ENCODE measurements at regions not wholly inside any gene's neighbourhood (a gene's known extent, or its start where the extent isn't known, plus 50 kb on each side); places are given as distances from the start of the nearest gene placed in this dataset.

GRCh38 chr1:163896001-163896400 is 574.2 kb downstream of the NUF2 start:
- no peaks in the 10 kb centered on the region for H3K36me3 ChIP-seq (ENCODE audit: control insufficient read depth in 2 of 2, extremely low read depth in 1 of 2, insufficient read depth in 2 of 2, low read length in 2 of 2)
- no peak overlapping the region for H3K4me2 ChIP-seq (ENCODE audit: insufficient read depth, low read length)
- no peak for DNase-seq (ENCODE audit: low read depth, low spot score)
- no peak for FAIRE-seq
- no TSS peak for BruUV-seq (replicated peaks)
- no peaks in the 10 kb centered on the region for H3K4me1 ChIP-seq (ENCODE audit: control insufficient read depth, extremely low read depth, insufficient read depth, low read length)
- no peak overlapping the region for H3K9ac ChIP-seq (replicated peaks; ENCODE audit: extremely low read depth, insufficient read depth, low read length)
- TF ChIP-seq MYC (IDR thresholded peaks at IDR 0.05; ENCODE audit: low read depth, low read length) = no peak
- no peaks in the 10 kb centered on the region for H3K27me3 ChIP-seq (ENCODE audit: control insufficient read depth in 2 of 2, insufficient read depth in 2 of 2, low read length in 2 of 2)
- H2AFZ ChIP-seq (ENCODE audit: low read depth, low read length) = no peak overlapping the region
- no peak overlapping the region for H3K27ac ChIP-seq (ENCODE audit: insufficient read depth, low read depth, low read length)
- ChIA-PET POLR2A (no interaction called here), CTCF (no interaction called here)
- H3K9me3 ChIP-seq (replicated peaks; ENCODE audit: control insufficient read depth, insufficient read depth, low read length) = no peaks in the 10 kb centered on the region
- H3K79me2 ChIP-seq (ENCODE audit: control insufficient read depth, insufficient read depth, low read length) = no peaks in the 10 kb centered on the region
- dilution Hi-C loops (cut with MboI; ENCODE audit: extremely low pct_ligation_motif_present, low sequenced_read_pairs) (no loop called here), intact Hi-C loops (cut with micrococcal nuclease) (no loop called here)
- H3K4me3 ChIP-seq (replicated peaks in 1 of 3; ENCODE audit: insufficient read depth in 1 of 3, low read depth in 1 of 3, low read length in 3 of 3) = no peak overlapping the region
- H4K20me1 ChIP-seq (replicated peaks; ENCODE audit: control insufficient read depth, extremely low read depth, insufficient read depth, low read length) = no peaks in the 10 kb centered on the region
- H3K9me1 ChIP-seq (replicated peaks; ENCODE audit: control insufficient read depth, extremely low read depth, insufficient read depth, low read length) = no peaks in the 10 kb centered on the region

GRCh38 chr1:163897412-163898155 is 575.8 kb downstream of the NUF2 start:
- ChIA-PET CTCF (interaction anchor here (0.6 kb wide), 1 partner anchor 40 kb away, joined by 3 read pairs; no protein-coding TSS in a partner anchor), POLR2A (no interaction called here)
- BruUV-seq (replicated peaks) = no TSS peak
- H3K79me2 ChIP-seq (ENCODE audit: control insufficient read depth, insufficient read depth, low read length) = no peaks in the 10 kb centered on the region
- H3K4me3 ChIP-seq (replicated peaks in 1 of 3; ENCODE audit: insufficient read depth in 1 of 3, low read depth in 1 of 3, low read length in 3 of 3) = no peak overlapping the region
- no peaks in the 10 kb centered on the region for H3K36me3 ChIP-seq (ENCODE audit: control insufficient read depth in 2 of 2, extremely low read depth in 1 of 2, insufficient read depth in 2 of 2, low read length in 2 of 2)
- no peaks in the 10 kb centered on the region for H3K9me3 ChIP-seq (replicated peaks; ENCODE audit: control insufficient read depth, insufficient read depth, low read length)
- no peaks in the 10 kb centered on the region for H3K27me3 ChIP-seq (ENCODE audit: control insufficient read depth in 2 of 2, insufficient read depth in 2 of 2, low read length in 2 of 2)
- no peak for DNase-seq (ENCODE audit: low read depth, low spot score)
- dilution Hi-C loops (cut with MboI; ENCODE audit: extremely low pct_ligation_motif_present, low sequenced_read_pairs) = no loop called here
- H4K20me1 ChIP-seq (replicated peaks; ENCODE audit: control insufficient read depth, extremely low read depth, insufficient read depth, low read length) = no peaks in the 10 kb centered on the region
- FAIRE-seq = no peak
- H3K9ac ChIP-seq (replicated peaks; ENCODE audit: extremely low read depth, insufficient read depth, low read length) = no peak overlapping the region
- H3K27ac ChIP-seq (ENCODE audit: insufficient read depth, low read depth, low read length) = no peak overlapping the region
- no peak overlapping the region for H3K4me2 ChIP-seq (ENCODE audit: insufficient read depth, low read length)
- no peaks in the 10 kb centered on the region for H3K9me1 ChIP-seq (replicated peaks; ENCODE audit: control insufficient read depth, extremely low read depth, insufficient read depth, low read length)
- intact Hi-C loops (cut with micrococcal nuclease) = no loop called here
- TF ChIP-seq POLR2A (IDR thresholded peaks at IDR 0.05; ENCODE audit: low read depth, low read length) (no peak), FOS (IDR thresholded peaks at IDR 0.05; ENCODE audit: borderline replicate concordance, insufficient read depth, low read length) (no peak), JUN (IDR thresholded peaks at IDR 0.05; ENCODE audit: borderline replicate concordance, insufficient read depth, insufficient read length, low read depth) (no peak), GATA2 (IDR thresholded peaks at IDR 0.05; ENCODE audit: insufficient read depth, insufficient read length, low read depth, low read length) (no peak), MAX (IDR thresholded peaks at IDR 0.05; ENCODE audit: insufficient read depth, insufficient read length) (no peak), CTCF (IDR thresholded peaks at IDR 0.05; ENCODE audit: extremely low read depth in 1 of 2, insufficient read depth in 1 of 2, low read depth in 1 of 2, low read length in 2 of 2) (no peak), POLR2AphosphoS5 (IDR thresholded peaks at IDR 0.05; ENCODE audit: insufficient read depth, low read depth, low read length) (no peak), MYC (IDR thresholded peaks at IDR 0.05; ENCODE audit: low read depth, low read length) (no peak), EZH2 (IDR thresholded peaks at IDR 0.05; ENCODE audit: borderline replicate concordance, low read depth, low read length, severe bottlenecking) (no peak)
- no peaks in the 10 kb centered on the region for H3K4me1 ChIP-seq (ENCODE audit: control insufficient read depth, extremely low read depth, insufficient read depth, low read length)
- H2AFZ ChIP-seq (ENCODE audit: low read depth, low read length) = no peak overlapping the region
